ENCODE measurements at regions not wholly inside any gene's neighbourhood (a gene's known extent, or its start where the extent isn't known, plus 50 kb on each side); places are given as distances from the start of the nearest gene placed in this dataset.

- no peak overlapping the region for H3K4me3 ChIP-seq
- TF ChIP-seq CTCF (IDR thresholded peaks at IDR 0.05) (no peak), EZH2phosphoT487 (IDR thresholded peaks at IDR 0.05) (no peak), EZH2 (IDR thresholded peaks at IDR 0.05) (no peak)
- H3K4me3 Mint-ChIP-seq, result no peak overlapping the region
- peaks cover 5% of the 10 kb centered on the region for H3K27me3 Mint-ChIP-seq (ENCODE audit: insufficient read depth, low read depth)
- DNase-seq (ENCODE audit: low spot score), result no peak
- no peaks in the 10 kb centered on the region for H3K4me1 ChIP-seq
- H3K9me3 Mint-ChIP-seq, result no peaks in the 10 kb centered on the region
- H3K27ac ChIP-seq, result no peak overlapping the region
- no peaks in the 10 kb centered on the region for H4K20me1 ChIP-seq (ENCODE audit: low read depth)
- no peak overlapping the region for H3K4me2 ChIP-seq
- H3K27ac Mint-ChIP-seq, result no peak overlapping the region
- H3K9me3 ChIP-seq (ENCODE audit: low read depth), result no peaks in the 10 kb centered on the region
- H2AFZ ChIP-seq (replicated peaks), result no peak overlapping the region
- H3K79me2 ChIP-seq (ENCODE audit: low read depth), result no peaks in the 10 kb centered on the region
- no peak overlapping the region for H3K9ac ChIP-seq
- H3F3A ChIP-seq (ENCODE audit: low read depth), result no peaks in the 10 kb centered on the region
- H3K36me3 Mint-ChIP-seq, result no peaks in the 10 kb centered on the region
- H3K36me3 ChIP-seq, result no peaks in the 10 kb centered on the region
- H3K4me1 Mint-ChIP-seq, result no peaks in the 10 kb centered on the region
- no peaks in the 10 kb centered on the region for H3K27me3 ChIP-seq
These were observed 586.4 kb downstream of the MED13L start for GRCh38 chr12:115691123-115691522.

DNA sequence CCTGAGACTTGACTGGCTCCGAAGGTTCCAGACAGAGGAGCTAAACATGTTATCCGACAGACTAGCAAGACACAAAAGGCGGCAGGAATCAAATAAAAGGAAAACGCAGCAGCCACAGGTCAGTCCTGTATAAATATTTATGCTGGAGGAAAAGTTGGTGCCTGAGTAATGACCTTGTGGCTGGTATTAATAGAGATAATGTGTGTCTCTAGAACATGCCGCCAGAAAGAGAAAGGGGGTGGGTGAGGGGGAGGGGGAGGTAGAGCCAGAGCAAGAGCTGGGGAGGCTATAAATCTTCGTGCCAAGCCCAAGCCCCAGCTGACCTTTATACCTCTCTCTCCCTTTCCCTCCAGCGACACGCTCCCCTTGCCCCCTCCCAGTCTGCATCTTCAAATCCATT, 590.4 kb downstream of the MED13L start:
- no peaks in the 10 kb centered on the region for H3K27me3 ChIP-seq
- no peaks in the 10 kb centered on the region for H3K4me1 Mint-ChIP-seq
- no peak overlapping the region for H3K27ac Mint-ChIP-seq
- H3F3A ChIP-seq (ENCODE audit: low read depth), result no peaks in the 10 kb centered on the region
- no peaks in the 10 kb centered on the region for H3K9me3 Mint-ChIP-seq
- H3K9me3 ChIP-seq (ENCODE audit: low read depth), result no peaks in the 10 kb centered on the region
- H3K4me3 ChIP-seq, result no peak overlapping the region
- no peaks in the 10 kb centered on the region for H3K36me3 ChIP-seq
- H2AFZ ChIP-seq (replicated peaks), result no peak overlapping the region
- no peaks in the 10 kb centered on the region for H3K4me1 ChIP-seq
- H3K79me2 ChIP-seq (ENCODE audit: low read depth), result no peaks in the 10 kb centered on the region
- no peak overlapping the region for H3K27ac ChIP-seq
- H4K20me1 ChIP-seq (ENCODE audit: low read depth), result no peaks in the 10 kb centered on the region
- TF ChIP-seq EZH2 (IDR thresholded peaks at IDR 0.05) (no peak), EZH2phosphoT487 (IDR thresholded peaks at IDR 0.05) (no peak), CTCF (IDR thresholded peaks at IDR 0.05) (no peak)
- H3K27me3 Mint-ChIP-seq (ENCODE audit: insufficient read depth, low read depth), result peaks cover 7% of the 10 kb centered on the region
- no peak overlapping the region for H3K4me3 Mint-ChIP-seq
- no peak overlapping the region for H3K4me2 ChIP-seq
- no peaks in the 10 kb centered on the region for H3K36me3 Mint-ChIP-seq
- no peak for DNase-seq (ENCODE audit: low spot score)
- H3K9ac ChIP-seq, result no peak overlapping the region

DNA sequence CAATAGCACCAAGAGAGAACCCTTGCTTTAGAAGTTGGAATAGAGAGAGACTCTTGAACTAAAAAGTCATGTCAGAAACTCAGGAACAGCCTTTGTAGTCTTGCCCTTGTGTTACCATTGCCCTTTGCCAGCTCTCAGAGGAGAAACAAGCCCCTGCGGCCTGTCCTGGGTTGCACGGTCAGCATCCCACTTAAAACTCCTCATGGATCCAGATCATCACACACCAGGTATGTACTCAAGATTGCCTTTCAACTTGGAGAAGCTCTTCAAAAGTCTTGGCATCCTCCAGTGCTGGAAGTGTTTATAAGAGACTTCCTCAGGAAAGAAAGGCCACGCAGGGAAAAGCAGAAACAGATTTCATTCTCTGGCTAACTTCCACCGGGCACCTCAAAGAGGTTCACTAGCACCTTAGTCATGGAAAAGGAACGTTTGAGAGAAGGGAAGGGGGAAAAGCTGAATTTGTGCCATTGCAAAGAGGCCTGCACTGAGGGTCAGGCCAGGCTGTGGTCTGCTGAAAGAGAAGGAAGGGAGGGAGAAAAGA, 594.2 kb downstream of the MED13L start:
- Histone ChIP-seq H3F3A (ENCODE audit: low read depth) (no peaks in the 10 kb centered on the region), H3K27me3 (no peaks in the 10 kb centered on the region), H3K4me1 (no peaks in the 10 kb centered on the region), H3K4me2 (no peak overlapping the region), H3K4me3 (no peak overlapping the region), H3K9me3 (ENCODE audit: low read depth) (no peaks in the 10 kb centered on the region), H4K20me1 (ENCODE audit: low read depth) (no peaks in the 10 kb centered on the region), H3K36me3 (no peaks in the 10 kb centered on the region), H2AFZ (replicated peaks) (no peak overlapping the region), H3K79me2 (ENCODE audit: low read depth) (no peaks in the 10 kb centered on the region), H3K27ac (no peak overlapping the region), H3K9ac (no peak overlapping the region)
- Mint-ChIP-seq H3K36me3 (no peaks in the 10 kb centered on the region), H3K9me3 (peaks cover 11% of the 10 kb centered on the region), H3K27me3 (ENCODE audit: insufficient read depth, low read depth) (peaks cover 7% of the 10 kb centered on the region), H3K27ac (no peak overlapping the region), H3K4me1 (no peaks in the 10 kb centered on the region), H3K4me3 (no peak overlapping the region)
- no peak for DNase-seq (ENCODE audit: low spot score)
- TF ChIP-seq CTCF (IDR thresholded peaks at IDR 0.05) (no peak), EZH2 (IDR thresholded peaks at IDR 0.05) (no peak), EZH2phosphoT487 (IDR thresholded peaks at IDR 0.05) (no peak)
